H1 (cell line): ENCODE measurements at regions not wholly inside any gene's neighbourhood (a gene's known extent, or its start where the extent isn't known, plus 50 kb on each side); places are given as distances from the start of the nearest gene placed in this dataset.

Source experiments
- EZH2 ChIP-seq: fragments of 200-600 bp; sonication (generic); IDR thresholded peaks from 2 replicates; pipeline ENCODE4 v1.7.1; 2012; ENCODE audit warnings: low read depth, mild to moderate bottlenecking, moderate library complexity, low read length, inconsistent platforms; ENCODE audit not compliant: severe bottlenecking
- SUZ12 ChIP-seq: fragments of 200-600 bp; sonication (generic); IDR thresholded peaks from 2 replicates; pipeline ENCODE4 v1.6.1; 2012; ENCODE audit warnings: mild to moderate bottlenecking, inconsistent platforms, low read length, moderate library complexity, mixed read lengths
- TF ChIP-seq, protein P1 (sequence below), 3 experiments: IDR thresholded peaks; 1 replicate in 2 of 3; 2 replicates in 1 of 3; pipeline versions ENCODE4 v1.5.1 to v1.6.1; 2011; ENCODE audit warnings: low read length in 3 of 3, mild to moderate bottlenecking in 3 of 3, inconsistent platforms in 2 of 3, low read depth in 1 of 3, moderate library complexity in 1 of 3; ENCODE audit not compliant: insufficient read depth in 1 of 3; ENCODE audit errors: control extremely low read depth in 1 of 3

DNA sequence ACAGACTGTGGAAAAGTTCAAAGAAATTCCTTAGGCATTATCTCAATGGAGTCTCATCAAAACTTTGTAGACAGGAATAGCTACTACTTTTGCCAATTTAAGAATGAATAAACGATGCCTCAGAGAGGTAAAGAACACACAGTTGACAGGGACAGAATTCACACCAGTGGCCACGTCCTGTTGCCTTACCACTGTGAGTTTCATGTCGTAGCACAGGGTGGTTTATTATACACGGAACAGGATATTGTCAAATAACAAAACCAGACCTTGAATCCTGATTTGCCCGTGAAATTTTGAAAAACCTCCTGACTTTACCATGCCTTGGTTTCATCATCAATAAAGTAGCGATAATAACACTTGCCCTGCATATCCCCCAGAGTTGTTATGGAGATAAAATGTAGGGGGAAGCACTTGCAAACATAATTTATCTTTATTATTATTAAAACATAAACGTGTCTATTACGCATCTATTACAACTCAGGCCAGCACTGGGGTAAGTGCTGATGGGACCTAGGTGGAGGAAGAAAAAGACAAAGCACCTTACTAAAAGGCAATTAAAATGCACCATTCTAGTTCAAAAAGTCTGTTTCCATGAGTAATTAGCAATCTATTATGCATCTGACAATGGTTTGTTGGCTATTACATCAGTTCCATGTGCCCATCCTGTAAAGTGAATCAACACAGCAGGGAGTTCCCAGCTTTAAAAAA, 408.1 kb upstream of the RUNX1 start:
- no peak for TF ChIP-seq EZH2
- no peak for TF ChIP-seq SUZ12
- TF ChIP-seq, protein P1, sequence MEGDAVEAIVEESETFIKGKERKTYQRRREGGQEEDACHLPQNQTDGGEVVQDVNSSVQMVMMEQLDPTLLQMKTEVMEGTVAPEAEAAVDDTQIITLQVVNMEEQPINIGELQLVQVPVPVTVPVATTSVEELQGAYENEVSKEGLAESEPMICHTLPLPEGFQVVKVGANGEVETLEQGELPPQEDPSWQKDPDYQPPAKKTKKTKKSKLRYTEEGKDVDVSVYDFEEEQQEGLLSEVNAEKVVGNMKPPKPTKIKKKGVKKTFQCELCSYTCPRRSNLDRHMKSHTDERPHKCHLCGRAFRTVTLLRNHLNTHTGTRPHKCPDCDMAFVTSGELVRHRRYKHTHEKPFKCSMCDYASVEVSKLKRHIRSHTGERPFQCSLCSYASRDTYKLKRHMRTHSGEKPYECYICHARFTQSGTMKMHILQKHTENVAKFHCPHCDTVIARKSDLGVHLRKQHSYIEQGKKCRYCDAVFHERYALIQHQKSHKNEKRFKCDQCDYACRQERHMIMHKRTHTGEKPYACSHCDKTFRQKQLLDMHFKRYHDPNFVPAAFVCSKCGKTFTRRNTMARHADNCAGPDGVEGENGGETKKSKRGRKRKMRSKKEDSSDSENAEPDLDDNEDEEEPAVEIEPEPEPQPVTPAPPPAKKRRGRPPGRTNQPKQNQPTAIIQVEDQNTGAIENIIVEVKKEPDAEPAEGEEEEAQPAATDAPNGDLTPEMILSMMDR (IDR thresholded peaks at IDR 0.05; ENCODE audit: control extremely low read depth in 1 of 3, insufficient read depth in 1 of 3, low read depth in 1 of 3, low read length in 3 of 3), result no peak
